Heart right ventricle (tissue), 16 donors: ENCODE measurements at regions not wholly inside any gene's neighbourhood (a gene's known extent, or its start where the extent isn't known, plus 50 kb on each side); places are given as distances from the start of the nearest gene placed in this dataset.

ENCODE experiments used
- ATAC-seq, 8 donors: fragments of 200-7000 bp; cut with Tn5 transposase; one replicate each; pipeline ENCODE4 v1.9.1; 2020; ENCODE audit warnings: mild to moderate bottlenecking in 8 of 8, moderate library complexity in 8 of 8, moderate number of reproducible peaks in 1 of 8
- DNase-seq, 2 donors: peaks; one replicate each; pipeline ENCODE4 v3.0.0-alpha.2; 2020
- H3K27ac ChIP-seq, 10 donors: fragments of 200-600 bp; sonication (generic) in 2 of 10; one replicate each; pipeline versions ENCODE4 v1.5.0 to v1.8.0; 2020 to 2022; ENCODE audit warnings: mild to moderate bottlenecking in 3 of 10
- H3K27me3 ChIP-seq, 7 donors: fragments of 200-600 bp; one replicate each; pipeline ENCODE4 v1.8.0; 2021 to 2022; ENCODE audit warnings: mild to moderate bottlenecking in 2 of 7
- H3K36me3 ChIP-seq, 9 donors: fragments of 200-600 bp; sonication (generic) in 1 of 9; one replicate each; pipeline versions ENCODE4 v1.5.0 to v1.8.0; 2020 to 2022; ENCODE audit warnings: mild to moderate bottlenecking in 2 of 9
- H3K4me1 ChIP-seq, 9 donors: fragments of 200-600 bp; sonication (generic) in 1 of 9; one replicate each; pipeline versions ENCODE4 v1.5.0 to v1.8.0; 2020 to 2022; ENCODE audit warnings: mild to moderate bottlenecking in 4 of 9
- H3K4me3 ChIP-seq, 10 donors: fragments of 200-600 bp; sonication (generic) in 2 of 10; one replicate each; pipeline versions ENCODE4 v1.5.0 to v1.8.0; 2020 to 2022; ENCODE audit warnings: mild to moderate bottlenecking in 7 of 10, moderate library complexity in 2 of 10
- H3K9me3 ChIP-seq, 11 donors: fragments of 200-600 bp in 10 of 11; sonication (generic) in 2 of 11; one replicate each; pipeline versions ENCODE4 v1.5.0 to v1.8.0; 2013 to 2022; ENCODE audit warnings: mild to moderate bottlenecking in 2 of 11, control low read depth in 1 of 11, moderate library complexity in 1 of 11
- WGBS, 2 donors: extraction: QIAGEN DNeasy Blood & Tissue Kit; methylation state at CpG; one replicate each; pipeline ENCODE4 v1.1.7; 2013; ENCODE audit warnings: inconsistent platforms in 1 of 2; 5-methylcytosine and 5-hydroxymethylcytosine counted together
- intact Hi-C, 10 donors: fragments of 100-400 bp; cut with DNase I; formaldehyde crosslinking; loops; one replicate each; pipeline versions ENCODE4 v1.11.1 to v1.14.2; 2022
- TF ChIP-seq, protein P1 (sequence below), 9 donors: fragments of 200-600 bp; sonication (generic) in 2 of 9; IDR thresholded peaks; one replicate each; pipeline versions ENCODE4 v1.5.0 to v1.8.0; 2021 to 2022; ENCODE audit warnings: antibody characterized with exemption in 9 of 9, mild to moderate bottlenecking in 5 of 9, moderate library complexity in 1 of 9
- donor health status: Arrhythmogenic right ventricular cardiomyopathy.
- donor health status: ischemic (EF 13 %, LVEDD 7.1; RV severe dilation, severe dysfunction).
- donor health status: healthy with polysubstance abuse.
- donor health status: DM: no; HTN: yes; CAD: no.
- donor health status: DM: no; HTN: no; CAD: no.
- donor health status: ischemic (EF 25% LVEDD 6.9; RV normal size, moderate dysfunction).
- donor health status: ischemic (EF 25% LVEDD 5.7; RV mildly dilated, moderate dysfunction).
- donor health status: healthy.
- donor health status: DM: yes; HTN: yes; CAD: no.
- donor health status: Ischemic cardiomyopathy.
- donor health status: ischemic (EF 35%, LVEDD 5.7; RV mildly dilated, moderate dysfunction).
- donor health status: nonischemic (EF 11% LVEDD 7.7; RV severe dilation, severe dysfunction).
- donor health status: DM: yes; HTN: yes; CAD: no.
- donor health status: PGD.
- donor health status: ischemic (EF 29% LVEDD 5.4; RV normal size, mild dysfunction).
- donor health status: nonischemic (EF 23%, LVEDD 6.1; RV moderate dilation, normal function).

DNA sequence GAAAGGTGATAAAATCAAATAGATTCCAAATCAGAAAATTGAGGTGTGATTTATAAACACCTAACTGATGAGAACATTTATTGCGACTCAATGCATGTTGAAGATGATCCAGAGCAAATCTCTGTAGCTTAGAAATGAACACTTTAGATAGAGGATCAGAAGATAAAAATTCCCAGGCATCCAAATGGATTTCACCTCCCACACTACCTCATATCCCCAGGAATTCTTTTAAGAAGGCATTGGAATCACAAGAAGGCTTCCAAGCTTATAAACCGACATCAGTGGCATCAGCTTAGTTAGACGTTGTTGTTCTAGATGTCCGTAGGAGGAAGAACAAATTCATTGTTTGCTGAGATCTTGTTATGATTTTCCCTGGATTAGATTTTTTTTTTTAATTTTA is 154.4 kb downstream of the EBLN2 start:
- ATAC-seq (no peak), DNase-seq (no peak)
- WGBS, 2 donors: 75 to 77% methylated on average over 4 of the region's 4 CpGs
- Histone ChIP-seq H3K4me3 (no peak overlapping the region), H3K27ac (no peak overlapping the region), H3K36me3 (no peaks in the 10 kb centered on the region), H3K4me1 (peaks cover 0 to 5% (median 0%) of the 10 kb centered on the region in 9 donors), H3K9me3 (no peaks in the 10 kb centered on the region), H3K27me3 (no peaks in the 10 kb centered on the region)
- intact Hi-C loops: loop anchor here in 1 of 10 donors (5.0 kb wide), 1 partner anchor 1776 kb away; no protein-coding TSS in a partner anchor
- TF ChIP-seq, protein P1, sequence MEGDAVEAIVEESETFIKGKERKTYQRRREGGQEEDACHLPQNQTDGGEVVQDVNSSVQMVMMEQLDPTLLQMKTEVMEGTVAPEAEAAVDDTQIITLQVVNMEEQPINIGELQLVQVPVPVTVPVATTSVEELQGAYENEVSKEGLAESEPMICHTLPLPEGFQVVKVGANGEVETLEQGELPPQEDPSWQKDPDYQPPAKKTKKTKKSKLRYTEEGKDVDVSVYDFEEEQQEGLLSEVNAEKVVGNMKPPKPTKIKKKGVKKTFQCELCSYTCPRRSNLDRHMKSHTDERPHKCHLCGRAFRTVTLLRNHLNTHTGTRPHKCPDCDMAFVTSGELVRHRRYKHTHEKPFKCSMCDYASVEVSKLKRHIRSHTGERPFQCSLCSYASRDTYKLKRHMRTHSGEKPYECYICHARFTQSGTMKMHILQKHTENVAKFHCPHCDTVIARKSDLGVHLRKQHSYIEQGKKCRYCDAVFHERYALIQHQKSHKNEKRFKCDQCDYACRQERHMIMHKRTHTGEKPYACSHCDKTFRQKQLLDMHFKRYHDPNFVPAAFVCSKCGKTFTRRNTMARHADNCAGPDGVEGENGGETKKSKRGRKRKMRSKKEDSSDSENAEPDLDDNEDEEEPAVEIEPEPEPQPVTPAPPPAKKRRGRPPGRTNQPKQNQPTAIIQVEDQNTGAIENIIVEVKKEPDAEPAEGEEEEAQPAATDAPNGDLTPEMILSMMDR (IDR thresholded peaks at IDR 0.05): no peak

DNA sequence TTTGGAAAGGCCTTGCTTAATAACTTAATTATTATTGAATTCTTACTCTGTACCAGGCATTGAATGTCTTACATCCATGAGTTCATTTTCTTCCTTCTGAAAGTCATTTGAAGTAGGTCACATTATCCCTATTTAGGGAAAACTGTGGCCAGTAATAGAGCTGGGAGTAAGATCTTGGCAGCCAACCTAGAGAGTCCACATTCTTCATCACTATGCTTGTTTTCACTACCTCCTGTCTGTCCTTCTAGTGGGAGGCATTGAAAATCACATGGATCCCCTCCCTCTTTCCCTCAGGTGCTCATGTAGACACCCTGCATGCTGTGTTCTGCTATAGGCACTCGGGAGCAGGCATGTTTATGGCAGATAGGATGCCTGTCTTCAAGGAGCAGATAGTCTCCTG is 154.9 kb downstream of the EBLN2 start:
- peaks cover 0 to 5% (median 0%) of the 10 kb centered on the region in 9 donors for H3K4me1 ChIP-seq
- TF ChIP-seq, protein P1 (IDR thresholded peaks at IDR 0.05): no peak
- ATAC-seq (peak in 1 of 8 donors; percentile 26), DNase-seq (no peak)
- no peak overlapping the region for H3K4me3 ChIP-seq
- no peak overlapping the region for H3K27ac ChIP-seq
- WGBS, 2 donors: 78 to 83% methylated on average over 1 of the region's 1 CpG
- H3K36me3 ChIP-seq: no peaks in the 10 kb centered on the region
- intact Hi-C loops: loop anchor here in 1 of 10 donors (5.0 kb wide), 1 partner anchor 1776 kb away; no protein-coding TSS in a partner anchor
- H3K27me3 ChIP-seq: no peaks in the 10 kb centered on the region
- H3K9me3 ChIP-seq: no peaks in the 10 kb centered on the region

DNA sequence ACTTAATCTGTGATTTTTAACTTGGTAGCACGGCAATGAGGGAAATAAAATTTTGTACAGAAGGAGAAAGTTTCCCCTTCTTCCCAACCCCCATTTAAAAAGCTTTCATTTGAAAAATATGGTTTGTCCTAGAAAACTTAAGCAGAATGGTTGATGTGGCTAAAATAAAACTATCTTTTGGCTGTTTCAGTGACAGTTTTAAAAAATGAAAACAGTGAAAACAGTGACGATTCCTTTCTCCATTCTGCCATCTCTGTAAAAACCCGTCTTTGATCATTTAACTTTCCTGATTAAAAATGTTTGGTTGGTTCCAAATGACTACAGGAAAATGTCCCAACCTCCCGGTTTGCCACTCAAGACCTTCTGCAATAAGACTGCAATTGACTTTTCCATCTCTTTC is 160.7 kb downstream of the EBLN2 start:
- 77 to 86% methylated on average over 4 of the region's 4 CpGs for WGBS, 2 donors
- no peaks in the 10 kb centered on the region for H3K4me1 ChIP-seq
- no peak overlapping the region for H3K4me3 ChIP-seq
- no peaks in the 10 kb centered on the region for H3K36me3 ChIP-seq
- no peak for DNase-seq
- intact Hi-C loops: no loop called here
- TF ChIP-seq, protein P1 (IDR thresholded peaks at IDR 0.05): no peak
- ATAC-seq: no peak
- H3K9me3 ChIP-seq: no peaks in the 10 kb centered on the region
- no peak overlapping the region for H3K27ac ChIP-seq
- H3K27me3 ChIP-seq: peaks cover 0 to 8% (median 0%) of the 10 kb centered on the region in 7 donors

DNA sequence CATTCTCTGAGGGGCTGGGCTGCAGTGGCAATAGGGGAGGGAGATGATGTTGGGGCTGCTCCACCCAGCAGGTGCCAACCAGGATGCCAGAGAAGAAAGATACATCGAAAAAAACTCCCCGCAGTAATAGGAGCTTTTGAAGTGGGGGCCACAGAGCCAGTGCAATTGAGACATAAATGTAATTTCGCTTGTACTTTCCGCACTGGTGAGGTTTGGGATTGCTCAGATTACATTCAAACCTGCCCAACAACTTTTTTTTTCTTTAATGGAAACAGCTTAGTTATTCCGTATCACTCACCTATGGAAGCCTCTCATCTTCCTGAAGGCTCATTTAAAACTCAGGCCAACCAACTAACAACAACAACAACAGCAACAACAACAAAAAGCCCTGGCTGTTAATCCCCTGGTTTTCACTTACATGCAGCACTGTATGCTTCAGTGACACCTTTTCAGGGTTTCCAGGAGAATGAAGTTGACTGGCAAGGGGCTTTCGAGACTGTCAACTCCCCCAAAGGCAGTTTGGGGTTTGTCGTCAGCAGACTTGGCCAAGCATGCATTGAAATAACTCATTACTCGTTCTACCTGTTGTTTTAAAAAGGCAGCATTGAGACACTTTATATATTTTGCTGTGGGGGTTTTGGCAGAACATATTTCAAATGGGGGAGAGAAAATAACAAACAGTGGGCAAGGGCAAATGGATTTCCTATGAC is 163.8 kb downstream of the EBLN2 start:
- no peak for DNase-seq
- Histone ChIP-seq H3K4me1 (no peaks in the 10 kb centered on the region), H3K4me3 (no peak overlapping the region), H3K9me3 (no peaks in the 10 kb centered on the region), H3K27ac (no peak overlapping the region), H3K27me3 (peaks cover 0 to 8% (median 0%) of the 10 kb centered on the region in 7 donors), H3K36me3 (no peaks in the 10 kb centered on the region)
- ATAC-seq: no peak
- WGBS, 2 donors: 84 to 86% methylated on average over 8 of the region's 8 CpGs
- intact Hi-C loops: no loop called here
- TF ChIP-seq, protein P1 (IDR thresholded peaks at IDR 0.05): no peak
